ENCODE measurements at regions not wholly inside any gene's neighbourhood (a gene's known extent, or its start where the extent isn't known, plus 50 kb on each side); places are given as distances from the start of the nearest gene placed in this dataset.
"Not testable (repeated sequence)": the region's sequence is repeated elsewhere in the genome, so short reads cannot be mapped to it uniquely, and the experiment has no call there.

- TF ChIP-seq ARNTL (CRISPR knock-in tag; IDR thresholded peaks at IDR 0.05; ENCODE audit: borderline replicate concordance, low read depth) (no peak), PATZ1 (CRISPR knock-in tag; IDR thresholded peaks at IDR 0.05; ENCODE audit: borderline replicate concordance) (no peak), TOX (CRISPR knock-in tag; IDR thresholded peaks at IDR 0.05; ENCODE audit: borderline replicate concordance) (no peak)
- no peak for ATAC-seq
These were observed 483.0 kb downstream of the MN1 start for GRCh38 chr22:27318516-27318915.

GRCh38 chr22:27323661-27324060, 477.9 kb downstream of the MN1 start:
- ATAC-seq = no peak
- TF ChIP-seq ZNF70 (CRISPR knock-in tag; IDR thresholded peaks at IDR 0.05) (no peak), TCF4 (CRISPR knock-in tag; IDR thresholded peaks at IDR 0.05; ENCODE audit: borderline replicate concordance) (no peak), POU6F1 (CRISPR knock-in tag; IDR thresholded peaks at IDR 0.05; ENCODE audit: borderline replicate concordance, low read depth) (no peak), ZFP30 (CRISPR knock-in tag; IDR thresholded peaks at IDR 0.05) (no peak), OSR1 (CRISPR knock-in tag; IDR thresholded peaks at IDR 0.05) (no peak), ZNF565 (CRISPR knock-in tag; conservative IDR thresholded peaks at IDR 0.05; ENCODE audit: low read depth) (no peak), PPARA (CRISPR knock-in tag; IDR thresholded peaks at IDR 0.05; ENCODE audit: borderline replicate concordance) (no peak), ARNTL (CRISPR knock-in tag; IDR thresholded peaks at IDR 0.05; ENCODE audit: borderline replicate concordance, low read depth) (no peak), ZNF8 (CRISPR knock-in tag; IDR thresholded peaks at IDR 0.05) (no peak), ZC3H10 (CRISPR knock-in tag; IDR thresholded peaks at IDR 0.05) (no peak), TSHZ2 (CRISPR knock-in tag; IDR thresholded peaks at IDR 0.05) (no peak)

GRCh38 chr22:27324908-27325307, 476.6 kb downstream of the MN1 start:
- ATAC-seq = not testable (repeated sequence)

- no peak for ATAC-seq
- TF ChIP-seq CREB5 (CRISPR knock-in tag; IDR thresholded peaks at IDR 0.05; ENCODE audit: low read depth) = no peak
- no peak for TF ChIP-seq PPARA (CRISPR knock-in tag; IDR thresholded peaks at IDR 0.05; ENCODE audit: borderline replicate concordance)
- TF ChIP-seq ZC3H10 (CRISPR knock-in tag; IDR thresholded peaks at IDR 0.05) = no peak
- TF ChIP-seq ZNF70 (CRISPR knock-in tag; IDR thresholded peaks at IDR 0.05) = no peak
- TF ChIP-seq ESRRG (CRISPR knock-in tag; IDR thresholded peaks at IDR 0.05) = no peak
- no peak for TF ChIP-seq TCF4 (CRISPR knock-in tag; IDR thresholded peaks at IDR 0.05; ENCODE audit: borderline replicate concordance)
- no peak for TF ChIP-seq TOX (CRISPR knock-in tag; IDR thresholded peaks at IDR 0.05; ENCODE audit: borderline replicate concordance)
- TF ChIP-seq OSR1 (CRISPR knock-in tag; IDR thresholded peaks at IDR 0.05) = no peak
- TF ChIP-seq SNAI2 (CRISPR knock-in tag; IDR thresholded peaks at IDR 0.05) = no peak
- TF ChIP-seq ZFP3 (CRISPR knock-in tag; IDR thresholded peaks at IDR 0.05) = no peak
- no peak for TF ChIP-seq GLIS3 (CRISPR knock-in tag; IDR thresholded peaks at IDR 0.05)
- no peak for TF ChIP-seq ZNF565 (CRISPR knock-in tag; conservative IDR thresholded peaks at IDR 0.05; ENCODE audit: low read depth)
- no peak for TF ChIP-seq PATZ1 (CRISPR knock-in tag; IDR thresholded peaks at IDR 0.05; ENCODE audit: borderline replicate concordance)
- TF ChIP-seq ZNF8 (CRISPR knock-in tag; IDR thresholded peaks at IDR 0.05) = no peak
- TF ChIP-seq POU6F1 (CRISPR knock-in tag; IDR thresholded peaks at IDR 0.05; ENCODE audit: borderline replicate concordance, low read depth) = no peak
These were observed 474.1 kb downstream of the MN1 start for GRCh38 chr22:27327497-27327896.
